ENCODE measurements at regions not wholly inside any gene's neighbourhood (a gene's known extent, or its start where the extent isn't known, plus 50 kb on each side); places are given as distances from the start of the nearest gene placed in this dataset.

DNA sequence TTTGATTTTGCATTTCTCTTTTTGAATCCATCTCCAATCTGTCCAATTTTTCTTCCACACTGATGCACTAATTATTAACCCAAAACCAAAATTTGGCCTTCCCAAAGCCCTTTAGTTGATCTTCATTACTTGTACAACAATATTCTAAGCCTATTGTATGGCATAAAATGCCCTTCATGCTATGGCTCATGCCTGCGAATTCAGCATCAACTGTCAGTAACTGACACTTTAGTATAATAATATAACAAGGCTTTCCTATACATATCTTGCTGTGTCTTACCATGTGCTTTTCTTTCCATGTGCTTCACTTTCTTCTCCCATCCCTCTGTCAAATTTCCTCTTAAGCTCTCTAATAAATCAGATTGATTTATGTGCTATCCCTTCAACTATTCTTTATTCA is 154.0 kb upstream of the TFPI start:
- TF ChIP-seq CREB1 (CRISPR knock-in tag; IDR thresholded peaks at IDR 0.05; ENCODE audit: low read depth) (no peak), POLR2AphosphoS5 (IDR thresholded peaks at IDR 0.05; ENCODE audit: low read depth) (no peak), EZH2 (IDR thresholded peaks at IDR 0.05; ENCODE audit: low read depth, unreplicated experiment) (no peak), EZH2phosphoT487 (IDR thresholded peaks at IDR 0.05; ENCODE audit: unreplicated experiment) (no peak), ZNF114 (CRISPR knock-in tag; IDR thresholded peaks at IDR 0.05) (no peak), JUNB (IDR thresholded peaks at IDR 0.05; ENCODE audit: unreplicated experiment) (no peak), STAT1 (IDR thresholded peaks at IDR 0.05; ENCODE audit: unreplicated experiment) (no peak), ZNF331 (CRISPR knock-in tag; IDR thresholded peaks at IDR 0.05; ENCODE audit: low read depth) (no peak), NANOG (IDR thresholded peaks at IDR 0.05; ENCODE audit: borderline replicate concordance) (no peak)
- TF ChIP-seq, protein P1, sequence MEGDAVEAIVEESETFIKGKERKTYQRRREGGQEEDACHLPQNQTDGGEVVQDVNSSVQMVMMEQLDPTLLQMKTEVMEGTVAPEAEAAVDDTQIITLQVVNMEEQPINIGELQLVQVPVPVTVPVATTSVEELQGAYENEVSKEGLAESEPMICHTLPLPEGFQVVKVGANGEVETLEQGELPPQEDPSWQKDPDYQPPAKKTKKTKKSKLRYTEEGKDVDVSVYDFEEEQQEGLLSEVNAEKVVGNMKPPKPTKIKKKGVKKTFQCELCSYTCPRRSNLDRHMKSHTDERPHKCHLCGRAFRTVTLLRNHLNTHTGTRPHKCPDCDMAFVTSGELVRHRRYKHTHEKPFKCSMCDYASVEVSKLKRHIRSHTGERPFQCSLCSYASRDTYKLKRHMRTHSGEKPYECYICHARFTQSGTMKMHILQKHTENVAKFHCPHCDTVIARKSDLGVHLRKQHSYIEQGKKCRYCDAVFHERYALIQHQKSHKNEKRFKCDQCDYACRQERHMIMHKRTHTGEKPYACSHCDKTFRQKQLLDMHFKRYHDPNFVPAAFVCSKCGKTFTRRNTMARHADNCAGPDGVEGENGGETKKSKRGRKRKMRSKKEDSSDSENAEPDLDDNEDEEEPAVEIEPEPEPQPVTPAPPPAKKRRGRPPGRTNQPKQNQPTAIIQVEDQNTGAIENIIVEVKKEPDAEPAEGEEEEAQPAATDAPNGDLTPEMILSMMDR (conservative IDR thresholded peaks at IDR 0.05; ENCODE audit: low read depth in 2 of 2) = no peak
- TF ChIP-seq, protein P2, sequence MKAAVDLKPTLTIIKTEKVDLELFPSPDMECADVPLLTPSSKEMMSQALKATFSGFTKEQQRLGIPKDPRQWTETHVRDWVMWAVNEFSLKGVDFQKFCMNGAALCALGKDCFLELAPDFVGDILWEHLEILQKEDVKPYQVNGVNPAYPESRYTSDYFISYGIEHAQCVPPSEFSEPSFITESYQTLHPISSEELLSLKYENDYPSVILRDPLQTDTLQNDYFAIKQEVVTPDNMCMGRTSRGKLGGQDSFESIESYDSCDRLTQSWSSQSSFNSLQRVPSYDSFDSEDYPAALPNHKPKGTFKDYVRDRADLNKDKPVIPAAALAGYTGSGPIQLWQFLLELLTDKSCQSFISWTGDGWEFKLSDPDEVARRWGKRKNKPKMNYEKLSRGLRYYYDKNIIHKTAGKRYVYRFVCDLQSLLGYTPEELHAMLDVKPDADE (IDR thresholded peaks at IDR 0.05) = no peak
- TF ChIP-seq, protein P3, sequence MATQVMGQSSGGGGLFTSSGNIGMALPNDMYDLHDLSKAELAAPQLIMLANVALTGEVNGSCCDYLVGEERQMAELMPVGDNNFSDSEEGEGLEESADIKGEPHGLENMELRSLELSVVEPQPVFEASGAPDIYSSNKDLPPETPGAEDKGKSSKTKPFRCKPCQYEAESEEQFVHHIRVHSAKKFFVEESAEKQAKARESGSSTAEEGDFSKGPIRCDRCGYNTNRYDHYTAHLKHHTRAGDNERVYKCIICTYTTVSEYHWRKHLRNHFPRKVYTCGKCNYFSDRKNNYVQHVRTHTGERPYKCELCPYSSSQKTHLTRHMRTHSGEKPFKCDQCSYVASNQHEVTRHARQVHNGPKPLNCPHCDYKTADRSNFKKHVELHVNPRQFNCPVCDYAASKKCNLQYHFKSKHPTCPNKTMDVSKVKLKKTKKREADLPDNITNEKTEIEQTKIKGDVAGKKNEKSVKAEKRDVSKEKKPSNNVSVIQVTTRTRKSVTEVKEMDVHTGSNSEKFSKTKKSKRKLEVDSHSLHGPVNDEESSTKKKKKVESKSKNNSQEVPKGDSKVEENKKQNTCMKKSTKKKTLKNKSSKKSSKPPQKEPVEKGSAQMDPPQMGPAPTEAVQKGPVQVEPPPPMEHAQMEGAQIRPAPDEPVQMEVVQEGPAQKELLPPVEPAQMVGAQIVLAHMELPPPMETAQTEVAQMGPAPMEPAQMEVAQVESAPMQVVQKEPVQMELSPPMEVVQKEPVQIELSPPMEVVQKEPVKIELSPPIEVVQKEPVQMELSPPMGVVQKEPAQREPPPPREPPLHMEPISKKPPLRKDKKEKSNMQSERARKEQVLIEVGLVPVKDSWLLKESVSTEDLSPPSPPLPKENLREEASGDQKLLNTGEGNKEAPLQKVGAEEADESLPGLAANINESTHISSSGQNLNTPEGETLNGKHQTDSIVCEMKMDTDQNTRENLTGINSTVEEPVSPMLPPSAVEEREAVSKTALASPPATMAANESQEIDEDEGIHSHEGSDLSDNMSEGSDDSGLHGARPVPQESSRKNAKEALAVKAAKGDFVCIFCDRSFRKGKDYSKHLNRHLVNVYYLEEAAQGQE (IDR thresholded peaks at IDR 0.05; ENCODE audit: unreplicated experiment) = no peak
- TF ChIP-seq, protein P4, sequence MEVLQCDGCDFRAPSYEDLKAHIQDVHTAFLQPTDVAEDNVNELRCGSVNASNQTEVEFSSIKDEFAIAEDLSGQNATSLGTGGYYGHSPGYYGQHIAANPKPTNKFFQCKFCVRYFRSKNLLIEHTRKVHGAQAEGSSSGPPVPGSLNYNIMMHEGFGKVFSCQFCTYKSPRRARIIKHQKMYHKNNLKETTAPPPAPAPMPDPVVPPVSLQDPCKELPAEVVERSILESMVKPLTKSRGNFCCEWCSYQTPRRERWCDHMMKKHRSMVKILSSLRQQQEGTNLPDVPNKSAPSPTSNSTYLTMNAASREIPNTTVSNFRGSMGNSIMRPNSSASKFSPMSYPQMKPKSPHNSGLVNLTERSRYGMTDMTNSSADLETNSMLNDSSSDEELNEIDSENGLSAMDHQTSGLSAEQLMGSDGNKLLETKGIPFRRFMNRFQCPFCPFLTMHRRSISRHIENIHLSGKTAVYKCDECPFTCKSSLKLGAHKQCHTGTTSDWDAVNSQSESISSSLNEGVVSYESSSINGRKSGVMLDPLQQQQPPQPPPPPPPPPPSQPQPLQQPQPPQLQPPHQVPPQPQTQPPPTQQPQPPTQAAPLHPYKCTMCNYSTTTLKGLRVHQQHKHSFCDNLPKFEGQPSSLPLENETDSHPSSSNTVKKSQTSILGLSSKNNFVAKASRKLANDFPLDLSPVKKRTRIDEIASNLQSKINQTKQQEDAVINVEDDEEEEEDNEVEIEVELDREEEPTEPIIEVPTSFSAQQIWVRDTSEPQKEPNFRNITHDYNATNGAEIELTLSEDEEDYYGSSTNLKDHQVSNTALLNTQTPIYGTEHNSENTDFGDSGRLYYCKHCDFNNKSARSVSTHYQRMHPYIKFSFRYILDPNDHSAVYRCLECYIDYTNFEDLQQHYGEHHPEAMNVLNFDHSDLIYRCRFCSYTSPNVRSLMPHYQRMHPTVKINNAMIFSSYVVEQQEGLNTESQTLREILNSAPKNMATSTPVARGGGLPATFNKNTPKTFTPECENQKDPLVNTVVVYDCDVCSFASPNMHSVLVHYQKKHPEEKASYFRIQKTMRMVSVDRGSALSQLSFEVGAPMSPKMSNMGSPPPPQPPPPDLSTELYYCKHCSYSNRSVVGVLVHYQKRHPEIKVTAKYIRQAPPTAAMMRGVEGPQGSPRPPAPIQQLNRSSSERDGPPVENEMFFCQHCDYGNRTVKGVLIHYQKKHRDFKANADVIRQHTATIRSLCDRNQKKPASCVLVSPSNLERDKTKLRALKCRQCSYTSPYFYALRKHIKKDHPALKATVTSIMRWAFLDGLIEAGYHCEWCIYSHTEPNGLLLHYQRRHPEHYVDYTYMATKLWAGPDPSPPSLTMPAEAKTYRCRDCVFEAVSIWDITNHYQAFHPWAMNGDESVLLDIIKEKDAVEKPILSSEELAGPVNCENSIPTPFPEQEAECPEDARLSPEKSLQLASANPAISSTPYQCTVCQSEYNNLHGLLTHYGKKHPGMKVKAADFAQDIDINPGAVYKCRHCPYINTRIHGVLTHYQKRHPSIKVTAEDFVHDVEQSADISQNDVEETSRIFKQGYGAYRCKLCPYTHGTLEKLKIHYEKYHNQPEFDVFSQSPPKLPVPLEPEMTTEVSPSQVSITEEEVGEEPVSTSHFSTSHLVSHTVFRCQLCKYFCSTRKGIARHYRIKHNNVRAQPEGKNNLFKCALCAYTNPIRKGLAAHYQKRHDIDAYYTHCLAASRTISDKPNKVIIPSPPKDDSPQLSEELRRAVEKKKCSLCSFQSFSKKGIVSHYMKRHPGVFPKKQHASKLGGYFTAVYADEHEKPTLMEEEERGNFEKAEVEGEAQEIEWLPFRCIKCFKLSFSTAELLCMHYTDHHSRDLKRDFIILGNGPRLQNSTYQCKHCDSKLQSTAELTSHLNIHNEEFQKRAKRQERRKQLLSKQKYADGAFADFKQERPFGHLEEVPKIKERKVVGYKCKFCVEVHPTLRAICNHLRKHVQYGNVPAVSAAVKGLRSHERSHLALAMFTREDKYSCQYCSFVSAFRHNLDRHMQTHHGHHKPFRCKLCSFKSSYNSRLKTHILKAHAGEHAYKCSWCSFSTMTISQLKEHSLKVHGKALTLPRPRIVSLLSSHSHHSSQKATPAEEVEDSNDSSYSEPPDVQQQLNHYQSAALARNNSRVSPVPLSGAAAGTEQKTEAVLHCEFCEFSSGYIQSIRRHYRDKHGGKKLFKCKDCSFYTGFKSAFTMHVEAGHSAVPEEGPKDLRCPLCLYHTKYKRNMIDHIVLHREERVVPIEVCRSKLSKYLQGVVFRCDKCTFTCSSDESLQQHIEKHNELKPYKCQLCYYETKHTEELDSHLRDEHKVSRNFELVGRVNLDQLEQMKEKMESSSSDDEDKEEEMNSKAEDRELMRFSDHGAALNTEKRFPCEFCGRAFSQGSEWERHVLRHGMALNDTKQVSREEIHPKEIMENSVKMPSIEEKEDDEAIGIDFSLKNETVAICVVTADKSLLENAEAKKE (CRISPR knock-in tag; IDR thresholded peaks at IDR 0.05) = no peak
